Neural crest cell (in vitro differentiated cells): ENCODE measurements at regions not wholly inside any gene's neighbourhood (a gene's known extent, or its start where the extent isn't known, plus 50 kb on each side); places are given as distances from the start of the nearest gene placed in this dataset.

Source experiments
- DNase-seq: peaks from one replicate; pipeline ENCODE4 v3.0.0; 2021; ENCODE audit warnings: low read depth, mixed read lengths, low spot score
- H3K27ac Mint-ChIP-seq: one replicate; pipeline ENCODE4 v1.8.0; 2021; ENCODE audit warnings: mild to moderate bottlenecking, mixed read lengths; ENCODE audit not compliant: unreplicated experiment
- H3K27me3 Mint-ChIP-seq: 2 replicates; pipeline ENCODE4 v1.8.0; 2021; ENCODE audit warnings: low read depth, mild to moderate bottlenecking, mixed read lengths
- H3K36me3 Mint-ChIP-seq: 2 replicates; pipeline ENCODE4 v1.8.0; 2021; ENCODE audit warnings: low read depth, mild to moderate bottlenecking, mixed read lengths
- H3K4me1 Mint-ChIP-seq: 2 replicates; pipeline ENCODE4 v1.8.0; 2021; ENCODE audit warnings: mixed read lengths
- H3K4me3 Mint-ChIP-seq: one replicate; pipeline ENCODE4 v1.8.0; 2021; ENCODE audit warnings: mild to moderate bottlenecking, mixed read lengths
- H3K9me3 Mint-ChIP-seq: 2 replicates; pipeline ENCODE4 v1.8.0; 2021; ENCODE audit warnings: mixed read lengths
- TF ChIP-seq, protein P1 (sequence below): fragments of 200-600 bp; sonication (generic); conservative IDR thresholded peaks from 2 replicates; pipeline ENCODE4 v1.5.0; 2021; ENCODE audit warnings: antibody characterized with exemption, mild to moderate bottlenecking

DNA sequence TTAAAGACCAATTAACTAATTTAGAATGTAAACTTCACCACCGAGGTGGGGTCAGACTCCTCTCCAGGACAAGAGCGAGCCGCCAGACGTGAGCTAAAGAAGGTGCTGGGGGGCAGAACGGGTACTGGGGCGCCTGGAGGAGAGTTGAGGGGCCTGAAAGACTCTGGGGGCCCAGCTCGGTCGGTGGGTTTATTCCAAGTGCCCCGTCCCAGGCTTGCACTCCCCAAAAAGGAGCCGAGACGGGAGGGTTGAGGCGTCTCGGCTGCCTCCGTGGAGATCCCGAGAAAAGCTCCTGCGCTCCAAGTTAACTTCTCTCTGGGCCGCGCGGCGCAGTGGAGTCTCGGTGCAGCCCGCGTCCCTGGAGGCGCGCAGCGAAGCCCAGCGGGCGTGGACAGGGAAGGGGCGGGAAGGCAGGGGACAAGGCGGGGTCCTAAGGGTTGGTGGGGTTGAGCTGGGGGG lies 553.3 kb downstream of the TFEC start:
- TF ChIP-seq, protein P1, sequence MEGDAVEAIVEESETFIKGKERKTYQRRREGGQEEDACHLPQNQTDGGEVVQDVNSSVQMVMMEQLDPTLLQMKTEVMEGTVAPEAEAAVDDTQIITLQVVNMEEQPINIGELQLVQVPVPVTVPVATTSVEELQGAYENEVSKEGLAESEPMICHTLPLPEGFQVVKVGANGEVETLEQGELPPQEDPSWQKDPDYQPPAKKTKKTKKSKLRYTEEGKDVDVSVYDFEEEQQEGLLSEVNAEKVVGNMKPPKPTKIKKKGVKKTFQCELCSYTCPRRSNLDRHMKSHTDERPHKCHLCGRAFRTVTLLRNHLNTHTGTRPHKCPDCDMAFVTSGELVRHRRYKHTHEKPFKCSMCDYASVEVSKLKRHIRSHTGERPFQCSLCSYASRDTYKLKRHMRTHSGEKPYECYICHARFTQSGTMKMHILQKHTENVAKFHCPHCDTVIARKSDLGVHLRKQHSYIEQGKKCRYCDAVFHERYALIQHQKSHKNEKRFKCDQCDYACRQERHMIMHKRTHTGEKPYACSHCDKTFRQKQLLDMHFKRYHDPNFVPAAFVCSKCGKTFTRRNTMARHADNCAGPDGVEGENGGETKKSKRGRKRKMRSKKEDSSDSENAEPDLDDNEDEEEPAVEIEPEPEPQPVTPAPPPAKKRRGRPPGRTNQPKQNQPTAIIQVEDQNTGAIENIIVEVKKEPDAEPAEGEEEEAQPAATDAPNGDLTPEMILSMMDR = no peak
- Mint-ChIP-seq H3K4me3 (peak overlapping the region; percentile 87), H3K27ac (no peak overlapping the region), H3K27me3 (peaks cover 41% of the 10 kb centered on the region), H3K9me3 (no peaks in the 10 kb centered on the region), H3K4me1 (peaks cover 19% of the 10 kb centered on the region), H3K36me3 (no peaks in the 10 kb centered on the region)
- peak; percentile 32 for DNase-seq

DNA sequence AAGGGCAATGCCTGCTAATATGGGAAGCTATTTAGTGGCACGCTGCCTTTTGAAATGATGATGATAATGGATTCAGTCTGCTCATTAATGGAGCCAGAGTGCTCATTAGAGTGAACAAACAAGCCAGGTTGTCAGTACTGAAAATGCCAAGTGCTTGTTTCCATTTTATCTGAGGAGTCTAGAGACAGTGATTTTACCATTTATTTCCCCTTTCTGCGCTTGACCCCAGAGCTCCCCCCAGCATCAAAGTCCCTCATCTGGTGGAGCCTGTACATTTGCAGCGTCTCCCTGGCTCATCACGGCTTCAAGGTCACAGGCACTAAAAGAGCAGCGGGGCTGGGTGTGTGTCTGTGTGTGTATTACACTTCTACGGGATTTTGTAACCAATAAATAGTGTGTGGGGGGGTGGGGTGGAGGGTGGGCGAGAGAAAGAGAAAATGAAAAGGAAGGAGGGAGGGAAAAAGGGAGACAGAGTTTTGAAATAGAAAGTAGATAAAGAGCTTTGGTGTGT lies 553.8 kb downstream of the TFEC start:
- no peak overlapping the region for H3K27ac Mint-ChIP-seq
- no peaks in the 10 kb centered on the region for H3K9me3 Mint-ChIP-seq
- H3K27me3 Mint-ChIP-seq = peaks cover 41% of the 10 kb centered on the region
- no peak for DNase-seq
- TF ChIP-seq, protein P1 = no peak
- peaks cover 19% of the 10 kb centered on the region for H3K4me1 Mint-ChIP-seq
- H3K36me3 Mint-ChIP-seq = no peaks in the 10 kb centered on the region
- peak overlapping the region; percentile 87 for H3K4me3 Mint-ChIP-seq

DNA sequence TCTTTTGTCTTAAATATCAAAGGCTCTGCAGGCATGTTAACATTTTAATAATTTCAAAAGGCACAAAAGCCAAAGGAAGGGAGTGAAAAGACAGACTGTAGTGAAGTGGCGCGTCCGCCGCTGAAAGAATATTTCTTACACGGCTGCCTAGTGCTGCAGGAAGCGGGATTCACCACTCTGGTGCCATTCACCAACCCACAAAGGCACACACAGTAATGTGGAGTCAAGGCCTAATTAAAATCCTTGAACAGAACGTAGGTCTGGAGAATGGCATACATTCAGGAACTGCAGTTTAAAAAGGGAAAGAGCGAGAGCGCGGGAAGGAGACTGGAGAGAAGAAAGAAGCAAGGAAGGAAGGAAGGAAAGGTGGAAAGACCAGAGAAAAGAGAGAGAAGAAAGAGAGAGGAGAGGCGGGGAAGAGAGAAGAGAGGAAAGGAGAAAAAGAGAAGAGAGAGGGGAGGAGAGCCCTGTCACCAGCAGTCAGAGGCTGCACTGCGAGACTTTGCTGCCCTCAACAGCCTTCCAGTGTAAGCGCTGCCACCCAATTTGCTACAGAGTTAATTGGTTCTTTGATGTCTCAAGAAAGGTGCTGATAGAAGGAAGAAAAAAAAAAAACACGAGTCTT lies 554.0 kb downstream of the MDFIC start:
- no peak for DNase-seq
- TF ChIP-seq, protein P1 = no peak
- Mint-ChIP-seq H3K4me3 (peak overlapping the region; percentile 48), H3K27me3 (peaks cover 38% of the 10 kb centered on the region), H3K36me3 (no peaks in the 10 kb centered on the region), H3K27ac (no peak overlapping the region), H3K9me3 (no peaks in the 10 kb centered on the region), H3K4me1 (peaks cover 19% of the 10 kb centered on the region)

DNA sequence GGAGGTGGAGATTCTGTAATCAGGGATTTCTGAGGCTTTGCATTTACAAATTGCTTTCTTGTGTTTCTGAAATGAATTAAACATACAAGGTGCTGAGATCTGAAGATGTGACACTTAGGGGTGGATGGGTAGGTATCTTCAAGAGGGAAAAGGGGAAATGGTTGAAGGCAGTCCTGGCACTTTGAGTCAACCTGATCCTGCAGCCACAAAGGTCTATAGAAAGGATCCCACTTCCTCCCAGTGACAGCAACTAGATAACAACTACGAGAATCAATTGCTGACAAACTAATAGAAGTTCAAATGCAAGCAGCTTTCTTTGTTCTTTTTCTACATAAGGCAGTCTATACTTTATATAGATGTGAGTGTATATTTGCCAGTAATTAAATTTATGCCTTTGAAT lies 553.3 kb downstream of the MDFIC start:
- H3K9me3 Mint-ChIP-seq = no peaks in the 10 kb centered on the region
- H3K4me1 Mint-ChIP-seq = peaks cover 19% of the 10 kb centered on the region
- DNase-seq = no peak
- peak overlapping the region; percentile 48 for H3K4me3 Mint-ChIP-seq
- peaks cover 38% of the 10 kb centered on the region for H3K27me3 Mint-ChIP-seq
- TF ChIP-seq, protein P1 = no peak
- H3K27ac Mint-ChIP-seq = no peak overlapping the region
- H3K36me3 Mint-ChIP-seq = no peaks in the 10 kb centered on the region

DNA sequence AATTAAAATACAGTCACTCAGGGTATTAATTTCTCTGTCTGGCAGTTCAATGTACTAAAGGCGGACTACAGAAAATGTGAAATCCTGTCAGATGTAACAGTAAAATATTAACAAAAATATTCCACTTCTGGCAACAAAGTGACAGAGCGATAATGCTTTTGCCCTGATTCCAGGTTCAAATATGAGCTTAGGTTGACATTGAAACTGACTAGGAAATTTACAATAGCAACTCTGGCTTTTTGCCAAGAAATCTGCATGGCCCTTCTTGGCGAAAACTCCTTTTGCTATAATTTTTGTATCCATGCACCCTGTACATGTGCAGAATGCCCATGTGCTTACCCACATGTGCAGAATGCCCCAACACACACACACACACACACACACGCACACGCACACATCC lies 552.2 kb downstream of the MDFIC start:
- no peak for DNase-seq
- Mint-ChIP-seq H3K9me3 (no peaks in the 10 kb centered on the region), H3K4me3 (no peak overlapping the region), H3K27me3 (peaks cover 33% of the 10 kb centered on the region), H3K36me3 (no peaks in the 10 kb centered on the region), H3K27ac (no peak overlapping the region), H3K4me1 (peaks cover 19% of the 10 kb centered on the region)
- TF ChIP-seq, protein P1 = no peak
